ENCODE measurements at regions not wholly inside any gene's neighbourhood (a gene's known extent, or its start where the extent isn't known, plus 50 kb on each side); places are given as distances from the start of the nearest gene placed in this dataset.

DNA sequence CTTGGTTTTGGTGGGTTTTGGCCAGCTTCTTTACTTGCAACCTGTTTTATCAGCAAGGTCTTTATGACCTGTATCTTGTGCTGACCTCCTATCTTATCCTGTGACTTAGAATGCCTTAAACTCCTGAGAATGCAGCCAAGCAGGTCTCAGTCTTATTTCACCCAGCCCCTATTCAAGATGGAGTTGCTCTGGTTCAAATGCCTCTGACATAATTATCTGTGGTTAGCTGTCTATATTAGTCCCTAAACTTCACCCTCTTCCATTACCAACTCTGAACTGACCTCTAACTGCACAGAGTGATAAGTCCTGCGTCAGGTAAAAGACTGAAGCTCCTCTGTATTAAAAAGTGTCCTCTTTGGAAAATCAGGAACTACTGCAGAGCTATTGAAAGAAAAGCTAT, 61.9 kb upstream of the CD96 start:
- TF ChIP-seq ZC3H10 (CRISPR knock-in tag; IDR thresholded peaks at IDR 0.05) = no peak
- TF ChIP-seq TOX (CRISPR knock-in tag; IDR thresholded peaks at IDR 0.05; ENCODE audit: borderline replicate concordance) = no peak
- no peak for TF ChIP-seq BACH2 (CRISPR knock-in tag; IDR thresholded peaks at IDR 0.05; ENCODE audit: borderline replicate concordance)
- no peak for TF ChIP-seq ZNF70 (CRISPR knock-in tag; IDR thresholded peaks at IDR 0.05)
